KMS-11 (cell line): ENCODE measurements at regions not wholly inside any gene's neighbourhood (a gene's known extent, or its start where the extent isn't known, plus 50 kb on each side); places are given as distances from the start of the nearest gene placed in this dataset.

Experiments used
- H2AFZ ChIP-seq: fragments of 200-600 bp; sonication (generic); 2 replicates; pipeline ENCODE4 v1.6.1; 2016; ENCODE audit warnings: antibody characterized with exemption, mixed run types, low read depth
- H3K27ac ChIP-seq: fragments of 200-600 bp; sonication (generic); 2 replicates; pipeline ENCODE4 v1.6.1; 2016; ENCODE audit warnings: mild to moderate bottlenecking, mixed run types
- H3K27me3 ChIP-seq: fragments of 200-600 bp; sonication (generic); 2 replicates; pipeline ENCODE4 v1.6.1; 2017; ENCODE audit warnings: mild to moderate bottlenecking, low read depth, mixed run types, moderate library complexity; ENCODE audit not compliant: insufficient read depth
- H3K36me3 ChIP-seq: fragments of 200-600 bp; sonication (generic); 2 replicates; pipeline ENCODE4 v1.6.1; 2017; ENCODE audit warnings: mild to moderate bottlenecking, mixed run types; ENCODE audit not compliant: insufficient read depth
- H3K4me1 ChIP-seq: fragments of 200-600 bp; sonication (generic); 2 replicates; pipeline ENCODE4 v1.6.1; 2016; ENCODE audit warnings: mild to moderate bottlenecking, low read depth, mixed run types; ENCODE audit not compliant: poor library complexity, severe bottlenecking
- H3K4me2 ChIP-seq: fragments of 200-600 bp; sonication (generic); 2 replicates; pipeline ENCODE4 v1.7.0; 2016; ENCODE audit warnings: mild to moderate bottlenecking, mixed run types
- H3K4me3 ChIP-seq: fragments of 200-600 bp; sonication (generic); IDR thresholded peaks from 2 replicates; pipeline ENCODE4 v1.6.1; 2017; ENCODE audit warnings: low read depth, low read length, mixed read lengths; ENCODE audit not compliant: insufficient read depth
- H3K79me2 ChIP-seq: fragments of 200-600 bp; sonication (generic); 2 replicates; pipeline ENCODE4 v1.6.1; 2016; ENCODE audit warnings: low read depth, mixed run types; ENCODE audit not compliant: insufficient read depth
- H3K9ac ChIP-seq: fragments of 200-600 bp; sonication (generic); 2 replicates; pipeline ENCODE4 v1.6.1; 2016; ENCODE audit warnings: mild to moderate bottlenecking, mixed run types
- H4K20me1 ChIP-seq: fragments of 200-600 bp; sonication (generic); 2 replicates; pipeline ENCODE4 v1.6.1; 2016; ENCODE audit warnings: mild to moderate bottlenecking, mixed run types; ENCODE audit not compliant: insufficient read depth
- CTCF ChIP-seq: fragments of 200-600 bp; sonication (generic); conservative IDR thresholded peaks from 2 replicates; pipeline ENCODE4 v1.6.1; 2017; ENCODE audit warnings: low read depth, mild to moderate bottlenecking, antibody characterized with exemption, low read length, moderate library complexity, mixed read lengths

DNA sequence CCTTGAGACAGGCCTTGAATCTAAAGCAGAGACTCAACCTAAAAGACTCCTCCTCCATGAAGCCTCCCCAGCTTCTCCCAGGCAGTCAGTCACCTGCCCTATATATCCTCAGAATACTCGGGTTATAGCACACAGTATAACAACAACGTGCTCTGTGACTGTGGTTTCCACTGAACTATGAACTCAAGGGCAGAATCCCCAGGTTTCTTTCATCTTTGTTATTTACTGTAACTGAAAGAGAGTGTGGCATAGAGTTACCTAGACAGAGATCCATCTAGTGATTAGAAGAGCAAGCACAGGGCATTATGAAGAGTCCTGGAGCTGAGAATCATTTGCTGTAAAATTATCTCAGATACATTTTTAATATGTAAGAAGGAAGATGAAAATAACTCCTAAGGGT is 281.6 kb upstream of the ZNF521 start:
- Histone ChIP-seq H3K4me3 (no peak overlapping the region), H3K4me1 (no peaks in the 10 kb centered on the region), H3K27me3 (no peaks in the 10 kb centered on the region), H3K9ac (no peak overlapping the region), H4K20me1 (no peaks in the 10 kb centered on the region), H2AFZ (no peak overlapping the region), H3K27ac (no peak overlapping the region), H3K4me2 (no peak overlapping the region), H3K79me2 (no peaks in the 10 kb centered on the region), H3K36me3 (no peaks in the 10 kb centered on the region)
- TF ChIP-seq CTCF: no peak

- H2AFZ ChIP-seq: no peak overlapping the region
- H3K4me2 ChIP-seq: no peak overlapping the region
- H4K20me1 ChIP-seq: no peaks in the 10 kb centered on the region
- no peak overlapping the region for H3K9ac ChIP-seq
- no peak overlapping the region for H3K27ac ChIP-seq
- no peaks in the 10 kb centered on the region for H3K36me3 ChIP-seq
- H3K27me3 ChIP-seq: no peaks in the 10 kb centered on the region
- no peaks in the 10 kb centered on the region for H3K4me1 ChIP-seq
- TF ChIP-seq CTCF: no peak
- H3K4me3 ChIP-seq: no peak overlapping the region
- H3K79me2 ChIP-seq: no peaks in the 10 kb centered on the region
These were observed 278.7 kb upstream of the ZNF521 start for GRCh38 chr18:25630682-25631081.

DNA sequence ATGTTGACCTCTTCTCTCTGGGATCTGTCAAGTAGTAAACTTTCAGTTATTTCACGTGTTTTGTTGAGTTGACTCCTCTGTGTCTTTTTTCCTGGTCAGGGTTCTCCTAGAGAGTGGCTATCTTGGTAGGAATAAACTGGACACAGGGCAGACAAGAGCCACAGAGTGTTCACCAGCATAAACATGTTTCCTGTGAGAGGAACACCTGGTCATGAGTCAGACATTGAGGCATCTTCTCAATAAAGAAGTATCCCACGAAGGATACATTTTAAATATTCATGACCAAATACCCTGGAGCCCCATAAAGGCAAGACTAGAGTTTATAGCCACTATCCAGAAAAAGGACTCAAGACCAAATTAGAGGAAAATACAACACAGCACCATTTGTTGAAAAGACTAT is 269.7 kb upstream of the ZNF521 start:
- Histone ChIP-seq H3K27ac (no peak overlapping the region), H3K4me3 (no peak overlapping the region), H3K4me1 (no peaks in the 10 kb centered on the region), H4K20me1 (no peaks in the 10 kb centered on the region), H3K27me3 (no peaks in the 10 kb centered on the region), H3K4me2 (no peak overlapping the region), H2AFZ (no peak overlapping the region), H3K79me2 (no peaks in the 10 kb centered on the region), H3K9ac (no peak overlapping the region), H3K36me3 (no peaks in the 10 kb centered on the region)
- no peak for TF ChIP-seq CTCF

DNA sequence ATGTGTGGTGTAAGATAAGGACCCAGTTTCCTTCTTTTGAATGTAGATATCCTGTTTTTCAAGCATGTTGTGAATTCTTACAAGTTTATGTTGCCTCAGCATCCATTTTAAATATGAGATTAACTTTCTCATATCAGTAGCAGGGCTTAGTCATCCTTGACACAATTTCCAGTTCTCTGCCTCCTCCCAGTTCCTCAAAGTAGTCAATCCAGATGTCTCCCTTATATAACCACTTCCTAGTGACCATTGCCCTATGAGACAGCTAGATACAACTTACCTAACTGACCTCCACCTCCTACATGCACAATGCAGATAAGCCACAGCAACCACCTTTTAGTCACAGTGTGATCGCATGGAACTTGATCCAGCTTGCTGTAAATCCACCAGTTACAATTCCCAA is 269.2 kb upstream of the ZNF521 start:
- H3K27me3 ChIP-seq: no peaks in the 10 kb centered on the region
- no peak for TF ChIP-seq CTCF
- H3K4me2 ChIP-seq: no peak overlapping the region
- no peak overlapping the region for H2AFZ ChIP-seq
- no peak overlapping the region for H3K4me3 ChIP-seq
- no peaks in the 10 kb centered on the region for H4K20me1 ChIP-seq
- no peak overlapping the region for H3K27ac ChIP-seq
- H3K9ac ChIP-seq: no peak overlapping the region
- H3K36me3 ChIP-seq: no peaks in the 10 kb centered on the region
- no peaks in the 10 kb centered on the region for H3K79me2 ChIP-seq
- no peaks in the 10 kb centered on the region for H3K4me1 ChIP-seq

GRCh38 chr18:25614168-25614567 is 262.2 kb upstream of the ZNF521 start:
- Histone ChIP-seq H3K4me1 (no peaks in the 10 kb centered on the region), H3K4me2 (no peak overlapping the region), H3K79me2 (no peaks in the 10 kb centered on the region), H3K4me3 (no peak overlapping the region), H3K27ac (no peak overlapping the region), H4K20me1 (no peaks in the 10 kb centered on the region), H3K27me3 (no peaks in the 10 kb centered on the region), H3K9ac (no peak overlapping the region), H3K36me3 (no peaks in the 10 kb centered on the region), H2AFZ (no peak overlapping the region)
- no peak for TF ChIP-seq CTCF
